ENCODE measurements at regions not wholly inside any gene's neighbourhood (a gene's known extent, or its start where the extent isn't known, plus 50 kb on each side); places are given as distances from the start of the nearest gene placed in this dataset.

GRCh38 chr15:87805117-87805820 lies 451.3 kb downstream of the NTRK3 start:
- Histone ChIP-seq H3K4me3 (ENCODE audit: low read depth, low read length) (no peak overlapping the region), H3K4me1 (peaks cover 5% of the 10 kb centered on the region; the same call in 1 of the 2 replicates), H3K36me3 (no peaks in the 10 kb centered on the region), H3K27me3 (no peaks in the 10 kb centered on the region), H3K9me3 (no peaks in the 10 kb centered on the region)
- TF ChIP-seq, protein P1, sequence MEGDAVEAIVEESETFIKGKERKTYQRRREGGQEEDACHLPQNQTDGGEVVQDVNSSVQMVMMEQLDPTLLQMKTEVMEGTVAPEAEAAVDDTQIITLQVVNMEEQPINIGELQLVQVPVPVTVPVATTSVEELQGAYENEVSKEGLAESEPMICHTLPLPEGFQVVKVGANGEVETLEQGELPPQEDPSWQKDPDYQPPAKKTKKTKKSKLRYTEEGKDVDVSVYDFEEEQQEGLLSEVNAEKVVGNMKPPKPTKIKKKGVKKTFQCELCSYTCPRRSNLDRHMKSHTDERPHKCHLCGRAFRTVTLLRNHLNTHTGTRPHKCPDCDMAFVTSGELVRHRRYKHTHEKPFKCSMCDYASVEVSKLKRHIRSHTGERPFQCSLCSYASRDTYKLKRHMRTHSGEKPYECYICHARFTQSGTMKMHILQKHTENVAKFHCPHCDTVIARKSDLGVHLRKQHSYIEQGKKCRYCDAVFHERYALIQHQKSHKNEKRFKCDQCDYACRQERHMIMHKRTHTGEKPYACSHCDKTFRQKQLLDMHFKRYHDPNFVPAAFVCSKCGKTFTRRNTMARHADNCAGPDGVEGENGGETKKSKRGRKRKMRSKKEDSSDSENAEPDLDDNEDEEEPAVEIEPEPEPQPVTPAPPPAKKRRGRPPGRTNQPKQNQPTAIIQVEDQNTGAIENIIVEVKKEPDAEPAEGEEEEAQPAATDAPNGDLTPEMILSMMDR (IDR thresholded peaks at IDR 0.05; ENCODE audit: low read depth, low read length) = no peak
- DNase-seq = no peak

GRCh38 chr15:87804451-87804850 lies 452.1 kb downstream of the NTRK3 start:
- no peaks in the 10 kb centered on the region for H3K36me3 ChIP-seq
- no peak for DNase-seq
- TF ChIP-seq, protein P1 (IDR thresholded peaks at IDR 0.05; ENCODE audit: low read depth, low read length) = no peak
- no peak overlapping the region for H3K4me3 ChIP-seq (ENCODE audit: low read depth, low read length)
- no peaks in the 10 kb centered on the region for H3K9me3 ChIP-seq
- H3K27me3 ChIP-seq = no peaks in the 10 kb centered on the region
- peaks cover 5% of the 10 kb centered on the region; the same call in 1 of the 2 replicates for H3K4me1 ChIP-seq

DNA sequence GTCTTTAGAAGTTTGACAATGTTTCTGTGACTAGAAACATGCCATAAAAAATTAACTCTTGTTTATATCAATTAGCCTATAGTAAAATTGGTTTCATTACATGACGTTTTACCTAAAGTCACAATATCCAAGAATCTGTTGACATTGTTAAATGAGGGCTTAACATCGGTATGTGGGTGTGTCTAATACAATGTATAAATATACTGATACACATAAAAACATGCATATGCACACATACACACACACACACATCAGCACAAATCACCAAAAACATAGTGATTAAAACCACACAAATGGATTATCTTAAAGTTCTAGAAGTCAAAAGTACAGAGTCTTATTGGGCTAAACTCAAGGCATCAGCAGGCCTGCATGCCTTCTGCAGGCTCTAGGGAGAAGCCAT lies 456.7 kb downstream of the NTRK3 start:
- TF ChIP-seq, protein P1 (IDR thresholded peaks at IDR 0.05; ENCODE audit: low read depth, low read length) = no peak
- Histone ChIP-seq H3K9me3 (no peaks in the 10 kb centered on the region), H3K4me3 (ENCODE audit: low read depth, low read length) (no peak overlapping the region), H3K36me3 (no peaks in the 10 kb centered on the region), H3K4me1 (peaks cover under 1% of the 10 kb centered on the region; the same call in 1 of the 2 replicates), H3K27me3 (no peaks in the 10 kb centered on the region)
- no peak for DNase-seq

DNA sequence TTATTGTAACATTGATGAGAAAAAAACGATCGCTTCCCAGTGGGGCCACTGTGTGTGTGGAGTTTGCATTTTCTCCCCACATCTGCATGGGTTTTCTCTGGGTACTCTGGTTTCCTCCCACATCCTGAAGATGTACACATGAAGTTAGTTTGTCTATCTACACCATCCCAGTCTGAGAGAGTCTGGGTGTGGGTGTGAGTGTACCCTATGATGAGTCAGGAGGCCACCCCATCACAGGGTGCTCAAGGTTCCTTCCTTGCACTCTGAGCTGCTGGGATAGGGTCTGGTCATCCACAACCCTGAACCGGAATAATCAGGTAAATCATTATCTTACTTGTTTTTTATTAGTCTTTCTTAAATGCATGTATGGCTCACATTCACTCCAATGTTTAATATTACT lies 457.1 kb downstream of the NTRK3 start:
- H3K27me3 ChIP-seq = no peaks in the 10 kb centered on the region
- no peaks in the 10 kb centered on the region for H3K9me3 ChIP-seq
- TF ChIP-seq, protein P1 (IDR thresholded peaks at IDR 0.05; ENCODE audit: low read depth, low read length) = no peak
- H3K36me3 ChIP-seq = no peaks in the 10 kb centered on the region
- H3K4me3 ChIP-seq (ENCODE audit: low read depth, low read length) = no peak overlapping the region
- no peak for DNase-seq
- H3K4me1 ChIP-seq = no peaks in the 10 kb centered on the region

DNA sequence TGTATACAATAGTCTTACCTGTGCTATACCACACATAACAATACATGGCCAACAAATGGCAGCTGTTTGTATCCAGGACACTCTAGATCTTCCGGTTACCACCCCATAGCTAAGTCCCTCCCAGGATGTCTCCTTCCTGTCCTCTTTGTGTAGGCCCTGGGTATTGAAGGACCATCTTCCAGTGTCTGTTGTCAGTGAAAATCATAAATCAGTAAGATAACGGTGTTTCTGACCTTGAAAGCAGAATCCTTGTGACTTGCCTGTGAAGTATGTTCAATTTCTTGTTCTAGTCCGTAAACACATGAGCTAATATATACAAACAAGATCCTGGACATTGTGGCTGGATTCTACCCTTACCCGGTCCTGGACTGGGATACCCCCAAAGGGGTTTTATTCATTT lies 462.8 kb downstream of the NTRK3 start:
- H3K36me3 ChIP-seq = no peaks in the 10 kb centered on the region
- no peaks in the 10 kb centered on the region for H3K27me3 ChIP-seq
- DNase-seq = no peak
- no peaks in the 10 kb centered on the region for H3K9me3 ChIP-seq
- H3K4me1 ChIP-seq = peaks cover 12% of the 10 kb centered on the region
- no peak overlapping the region for H3K4me3 ChIP-seq (ENCODE audit: low read depth, low read length)
- TF ChIP-seq, protein P1 (IDR thresholded peaks at IDR 0.05; ENCODE audit: low read depth, low read length) = no peak

- peak; percentile 85 for DNase-seq
- H3K9me3 ChIP-seq = no peaks in the 10 kb centered on the region
- H3K27me3 ChIP-seq = no peaks in the 10 kb centered on the region
These were observed 464.1 kb downstream of the NTRK3 start for GRCh38 chr15:87792250-87793040.

More at GRCh38 chr15:87792250-87793040, 464.1 kb downstream of the NTRK3 start:
- H3K4me1 ChIP-seq = peaks cover 12% of the 10 kb centered on the region
- TF ChIP-seq, protein P1 (IDR thresholded peaks at IDR 0.05; ENCODE audit: low read depth, low read length) = no peak
- H3K36me3 ChIP-seq = no peaks in the 10 kb centered on the region
- no peak overlapping the region for H3K4me3 ChIP-seq (ENCODE audit: low read depth, low read length)

Data from BE2C (cell line).